Heart left ventricle (tissue), 13 donors: ENCODE measurements at regions not wholly inside any gene's neighbourhood (a gene's known extent, or its start where the extent isn't known, plus 50 kb on each side); places are given as distances from the start of the nearest gene placed in this dataset.

Experiments used
- CTCF ChIP-seq, 12 donors: fragments of 200-600 bp; sonication (generic) in 4 of 12; IDR thresholded peaks; one replicate each; pipeline versions ENCODE4 v1.5.0 to v1.8.0; 2018 to 2022; ENCODE audit warnings: antibody characterized with exemption in 12 of 12, mild to moderate bottlenecking in 5 of 12
- POLR2A ChIP-seq, 2 donors: fragments of 450-650 bp; IDR thresholded peaks; one replicate each; pipeline ENCODE4 v1.6.1; 2017; ENCODE audit warnings: antibody characterized with exemption in 2 of 2, mild to moderate bottlenecking in 2 of 2, moderate library complexity in 2 of 2
- donor health status: ischemic (EF 13 %, LVEDD 7.1; RV severe dilation, severe dysfunction).
- donor health status: DM: no; HTN: yes; CAD: no.
- donor health status: DM: no; HTN: no; CAD: no.
- donor health status: ischemic (EF 25% LVEDD 6.9; RV normal size, moderate dysfunction).
- donor health status: ischemic (EF 25% LVEDD 5.7; RV mildly dilated, moderate dysfunction).
- donor health status: ischemic (EF 35%, LVEDD 5.7; RV mildly dilated, moderate dysfunction).
- donor health status: nonischemic (EF 11% LVEDD 7.7; RV severe dilation, severe dysfunction).
- donor health status: DM: yes; HTN: yes; CAD: no.
- donor health status: PGD.
- donor health status: ischemic (EF 29% LVEDD 5.4; RV normal size, mild dysfunction).
- donor health status: nonischemic (EF 23%, LVEDD 6.1; RV moderate dilation, normal function).

- TF ChIP-seq CTCF (IDR thresholded peaks at IDR 0.05) (no peak), POLR2A (IDR thresholded peaks at IDR 0.05) (no peak)
These were observed 452.9 kb downstream of the DTHD1 start for GRCh38 chr4:36734334-36734733.
